ENCODE measurements at regions not wholly inside any gene's neighbourhood (a gene's known extent, or its start where the extent isn't known, plus 50 kb on each side); places are given as distances from the start of the nearest gene placed in this dataset.

- DNase-seq (ENCODE audit: low read depth), result no peak
- in situ Hi-C loops (cut with HindIII; ENCODE audit: low sequenced_read_pairs), result no loop called here
- no peak overlapping the region for H3K4me3 ChIP-seq (ENCODE audit: low read depth, low read length)
- TF ChIP-seq CTCF (IDR thresholded peaks at IDR 0.05; ENCODE audit: low read depth, low read length, missing control alignments), result no peak
Observed at GRCh38 chr5:155200608-155201007, 187.1 kb downstream of the KIF4B start.

GRCh38 chr5:155211764-155212163 is 198.2 kb downstream of the KIF4B start:
- no peak overlapping the region for H3K4me3 ChIP-seq (ENCODE audit: low read depth, low read length)
- no peak for TF ChIP-seq CTCF (IDR thresholded peaks at IDR 0.05; ENCODE audit: low read depth, low read length, missing control alignments)
- in situ Hi-C loops (cut with HindIII; ENCODE audit: low sequenced_read_pairs), result no loop called here
- no peak for DNase-seq (ENCODE audit: low read depth)

GRCh38 chr5:155222393-155222792 is 208.8 kb downstream of the KIF4B start:
- no peak for DNase-seq (ENCODE audit: low read depth)
- no peak overlapping the region for H3K4me3 ChIP-seq (ENCODE audit: low read depth, low read length)
- TF ChIP-seq CTCF (IDR thresholded peaks at IDR 0.05; ENCODE audit: low read depth, low read length, missing control alignments), result no peak
- in situ Hi-C loops (cut with HindIII; ENCODE audit: low sequenced_read_pairs), result no loop called here

GRCh38 chr5:155229135-155229534 is 215.6 kb downstream of the KIF4B start:
- no peak overlapping the region for H3K4me3 ChIP-seq (ENCODE audit: low read depth, low read length)
- in situ Hi-C loops (cut with HindIII; ENCODE audit: low sequenced_read_pairs), result no loop called here
- DNase-seq (ENCODE audit: low read depth), result no peak
- no peak for TF ChIP-seq CTCF (IDR thresholded peaks at IDR 0.05; ENCODE audit: low read depth, low read length, missing control alignments)

GRCh38 chr5:155239803-155240202 is 226.2 kb downstream of the KIF4B start:
- no peak for TF ChIP-seq CTCF (IDR thresholded peaks at IDR 0.05; ENCODE audit: low read depth, low read length, missing control alignments)
- no peak overlapping the region for H3K4me3 ChIP-seq (ENCODE audit: low read depth, low read length)
- in situ Hi-C loops (cut with HindIII; ENCODE audit: low sequenced_read_pairs), result no loop called here
- no peak for DNase-seq (ENCODE audit: low read depth)

- TF ChIP-seq CTCF (IDR thresholded peaks at IDR 0.05; ENCODE audit: low read depth, low read length, missing control alignments), result no peak
- in situ Hi-C loops (cut with HindIII; ENCODE audit: low sequenced_read_pairs), result no loop called here
- H3K4me3 ChIP-seq (ENCODE audit: low read depth, low read length), result no peak overlapping the region
- no peak for DNase-seq (ENCODE audit: low read depth)
Observed at GRCh38 chr5:155250596-155250995, 237.0 kb downstream of the KIF4B start.

GRCh38 chr5:155252025-155252424 is 238.5 kb downstream of the KIF4B start:
- no peak for TF ChIP-seq CTCF (IDR thresholded peaks at IDR 0.05; ENCODE audit: low read depth, low read length, missing control alignments)
- in situ Hi-C loops (cut with HindIII; ENCODE audit: low sequenced_read_pairs), result no loop called here
- no peak for DNase-seq (ENCODE audit: low read depth)
- no peak overlapping the region for H3K4me3 ChIP-seq (ENCODE audit: low read depth, low read length)
